Dermis blood vessel endothelial cell (primary cell): ENCODE measurements at regions not wholly inside any gene's neighbourhood (a gene's known extent, or its start where the extent isn't known, plus 50 kb on each side); places are given as distances from the start of the nearest gene placed in this dataset.

Experiments
- DNase-seq: peaks from one replicate; pipeline ENCODE4 v3.0.0; 2010

- DNase-seq, result no peak
Measured at GRCh38 chr17:65444049-65444448, 117.4 kb downstream of the AXIN2 start.

- DNase-seq, result no peak
Measured at GRCh38 chr17:65442691-65443090, 118.8 kb downstream of the AXIN2 start.

- no peak for DNase-seq
Measured at GRCh38 chr17:65442250-65442649, 119.2 kb downstream of the AXIN2 start.

GRCh38 chr17:65441053-65441605, 120.3 kb downstream of the AXIN2 start:
- no peak for DNase-seq

- peak; percentile 9 for DNase-seq
Measured at GRCh38 chr17:65438708-65439294, 122.6 kb downstream of the AXIN2 start.

GRCh38 chr17:65438173-65438572, 123.3 kb downstream of the AXIN2 start:
- no peak for DNase-seq

GRCh38 chr17:65436871-65437270, 124.6 kb downstream of the AXIN2 start:
- no peak for DNase-seq

- DNase-seq, result no peak
Measured at GRCh38 chr17:65434878-65435277, 126.6 kb downstream of the AXIN2 start.

GRCh38 chr17:65434251-65434650, 127.2 kb downstream of the AXIN2 start:
- no peak for DNase-seq

GRCh38 chr17:65433592-65433991, 127.9 kb downstream of the AXIN2 start:
- DNase-seq, result no peak

- DNase-seq, result no peak
Measured at GRCh38 chr17:65433157-65433556, 128.3 kb downstream of the AXIN2 start.

- no peak for DNase-seq
Measured at GRCh38 chr17:65431116-65431515, 130.3 kb downstream of the AXIN2 start.

GRCh38 chr17:65430209-65430833, 131.1 kb downstream of the AXIN2 start:
- no peak for DNase-seq

- no peak for DNase-seq
Measured at GRCh38 chr17:65423346-65424140, 137.9 kb downstream of the AXIN2 start.

- peak; percentile 13 for DNase-seq
Measured at GRCh38 chr17:65418622-65419021, 142.8 kb downstream of the AXIN2 start.

GRCh38 chr17:65417406-65418221, 143.8 kb downstream of the AXIN2 start:
- DNase-seq, result no peak

GRCh38 chr17:65415991-65416390, 145.5 kb downstream of the AXIN2 start:
- DNase-seq, result no peak

GRCh38 chr17:65413390-65413789, 148.1 kb downstream of the AXIN2 start:
- no peak for DNase-seq

- no peak for DNase-seq
Measured at GRCh38 chr17:65409381-65409780, 152.1 kb downstream of the AXIN2 start.

GRCh38 chr17:65408050-65408449, 153.4 kb downstream of the AXIN2 start:
- no peak for DNase-seq

GRCh38 chr17:65407017-65407416, 154.4 kb downstream of the AXIN2 start:
- DNase-seq, result no peak

GRCh38 chr17:65406552-65406951, 154.9 kb downstream of the AXIN2 start:
- DNase-seq, result no peak

- DNase-seq, result no peak
Measured at GRCh38 chr17:65405563-65405962, 155.9 kb downstream of the AXIN2 start.
